Stomach (tissue), 8 donors: ENCODE measurements at regions not wholly inside any gene's neighbourhood (a gene's known extent, or its start where the extent isn't known, plus 50 kb on each side); places are given as distances from the start of the nearest gene placed in this dataset.
"Not testable (repeated sequence)": the region's sequence is repeated elsewhere in the genome, so short reads cannot be mapped to it uniquely, and the experiment has no call there.

Experiments
- DNase-seq, 2 donors: peaks; one replicate each; pipeline versions ENCODE4 v3.0.0 to v3.0.0-alpha.2; 2013 to 2019
- H3K27ac ChIP-seq, 5 donors: fragments of 200-600 bp in 4 of 5; sonication (generic) in 4 of 5; one replicate each; pipeline ENCODE4 v1.5.1; 2013 to 2019; ENCODE audit warnings: mild to moderate bottlenecking in 1 of 5, moderate library complexity in 1 of 5
- H3K27me3 ChIP-seq, 3 donors: fragments of 200-600 bp; sonication (generic); one replicate each; pipeline ENCODE4 v1.5.1; 2017 to 2019; ENCODE audit warnings: mixed run types in 1 of 3
- H3K36me3 ChIP-seq, 4 donors: fragments of 200-600 bp; sonication (generic); 1 replicate in 3 of 4; 2 replicates in 1 of 4; pipeline ENCODE4 v1.5.1; 2016 to 2019
- H3K4me1 ChIP-seq, 4 donors: fragments of 200-600 bp; sonication (generic); one replicate each; pipeline ENCODE4 v1.5.1; 2016 to 2019
- H3K4me3 ChIP-seq, 4 donors: fragments of 200-600 bp; sonication (generic) in 3 of 4; one replicate each; pipeline ENCODE4 v1.5.1; 2016 to 2019; ENCODE audit warnings: mild to moderate bottlenecking in 1 of 4
- H3K9me3 ChIP-seq, 4 donors: fragments of 200-600 bp; sonication (generic); one replicate each; pipeline ENCODE4 v1.5.1; 2016 to 2019
- EP300 ChIP-seq: sonication (generic); formaldehyde crosslinking; IDR thresholded peaks from one replicate; pipeline ENCODE4 v1.6.1; 2017; ENCODE audit warnings: antibody characterized with exemption
- POLR2A ChIP-seq, 4 donors: fragments of 450-650 bp; IDR thresholded peaks; one replicate each; pipeline ENCODE4 v1.6.1; 2016; ENCODE audit warnings: antibody characterized with exemption in 4 of 4, control low read depth in 2 of 4, mild to moderate bottlenecking in 1 of 4, moderate library complexity in 1 of 4
- POLR2AphosphoS5 ChIP-seq, 3 donors: sonication (generic); formaldehyde crosslinking; IDR thresholded peaks; one replicate each; pipeline ENCODE4 v1.6.1; 2016; ENCODE audit warnings: antibody characterized with exemption in 3 of 3
- WGBS, 5 donors: extraction: QIAGEN DNeasy Blood & Tissue Kit in 3 of 5; methylation state at CpG; one replicate each; pipeline versions ENCODE4 v1.1.5 to v1.1.7; 2013 to 2018; 5-methylcytosine and 5-hydroxymethylcytosine counted together
- intact Hi-C: fragments of 100-400 bp; cut with DNase I; formaldehyde crosslinking; loops from one replicate; pipeline ENCODE4 v1.15.1; 2023; ENCODE audit warnings: low total_unique reads
- TF ChIP-seq, protein P1 (sequence below), 7 experiments: fragments of 450-650 bp in 4 of 7; fragments of 200-600 bp in 3 of 7; sonication (generic) in 3 of 7; IDR thresholded peaks; one replicate each; pipeline ENCODE4 v1.5.1; 2016 to 2019; ENCODE audit warnings: antibody characterized with exemption in 7 of 7, control low read depth in 2 of 7, mild to moderate bottlenecking in 1 of 7
- donor health status: healthy with polysubstance abuse.
- donor health status: Bipolar disorder and iron deficiency.
- donor health status: healthy.

DNA sequence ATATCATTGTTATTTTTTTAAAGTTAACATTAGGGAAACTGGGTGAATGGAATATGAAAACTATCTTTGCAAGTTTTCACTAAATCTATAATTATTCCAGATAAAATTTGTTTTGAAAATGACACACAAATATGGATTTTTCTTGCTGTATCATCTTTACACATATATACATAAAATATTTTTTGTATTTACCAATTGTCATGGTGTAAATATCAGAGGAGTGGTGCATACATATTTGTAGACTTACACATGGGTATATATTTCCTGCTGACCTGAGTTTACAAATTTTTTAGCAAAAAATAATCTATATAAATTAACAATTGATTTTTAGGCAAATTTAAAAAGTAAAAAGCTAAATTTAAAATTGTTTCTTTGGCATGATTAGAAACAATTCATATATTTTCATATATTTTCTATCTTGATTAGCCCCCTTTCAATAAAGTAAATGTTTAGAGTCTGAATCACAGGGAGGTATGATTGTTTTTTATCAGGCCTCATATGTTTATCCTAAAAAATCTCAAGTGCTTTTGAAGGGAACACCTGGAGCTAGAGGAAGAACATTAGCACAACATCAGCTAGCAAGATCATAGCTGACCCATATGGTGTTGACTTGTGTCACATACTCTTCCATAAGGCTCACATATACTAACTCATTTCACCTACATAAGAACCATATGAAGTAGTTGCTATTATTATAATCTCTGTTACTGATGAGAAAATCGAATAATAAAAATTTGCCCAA is 671.8 kb upstream of the GJE1 start:
- Histone ChIP-seq H3K36me3 (no peaks in the 10 kb centered on the region), H3K4me3 (no peak overlapping the region), H3K27me3 (no peaks in the 10 kb centered on the region), H3K4me1 (no peaks in the 10 kb centered on the region), H3K27ac (no peak overlapping the region), H3K9me3 (no peaks in the 10 kb centered on the region)
- intact Hi-C loops = no loop called here
- WGBS, 5 donors = 90 to 100% (median 94%) methylated on average over 1 of the region's 1 CpG
- no peak for TF ChIP-seq POLR2A (IDR thresholded peaks at IDR 0.05)
- TF ChIP-seq EP300 = no peak
- no peak for TF ChIP-seq POLR2AphosphoS5 (IDR thresholded peaks at IDR 0.05)
- TF ChIP-seq, protein P1, sequence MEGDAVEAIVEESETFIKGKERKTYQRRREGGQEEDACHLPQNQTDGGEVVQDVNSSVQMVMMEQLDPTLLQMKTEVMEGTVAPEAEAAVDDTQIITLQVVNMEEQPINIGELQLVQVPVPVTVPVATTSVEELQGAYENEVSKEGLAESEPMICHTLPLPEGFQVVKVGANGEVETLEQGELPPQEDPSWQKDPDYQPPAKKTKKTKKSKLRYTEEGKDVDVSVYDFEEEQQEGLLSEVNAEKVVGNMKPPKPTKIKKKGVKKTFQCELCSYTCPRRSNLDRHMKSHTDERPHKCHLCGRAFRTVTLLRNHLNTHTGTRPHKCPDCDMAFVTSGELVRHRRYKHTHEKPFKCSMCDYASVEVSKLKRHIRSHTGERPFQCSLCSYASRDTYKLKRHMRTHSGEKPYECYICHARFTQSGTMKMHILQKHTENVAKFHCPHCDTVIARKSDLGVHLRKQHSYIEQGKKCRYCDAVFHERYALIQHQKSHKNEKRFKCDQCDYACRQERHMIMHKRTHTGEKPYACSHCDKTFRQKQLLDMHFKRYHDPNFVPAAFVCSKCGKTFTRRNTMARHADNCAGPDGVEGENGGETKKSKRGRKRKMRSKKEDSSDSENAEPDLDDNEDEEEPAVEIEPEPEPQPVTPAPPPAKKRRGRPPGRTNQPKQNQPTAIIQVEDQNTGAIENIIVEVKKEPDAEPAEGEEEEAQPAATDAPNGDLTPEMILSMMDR (IDR thresholded peaks at IDR 0.05) = no peak
- DNase-seq = no peak

DNA sequence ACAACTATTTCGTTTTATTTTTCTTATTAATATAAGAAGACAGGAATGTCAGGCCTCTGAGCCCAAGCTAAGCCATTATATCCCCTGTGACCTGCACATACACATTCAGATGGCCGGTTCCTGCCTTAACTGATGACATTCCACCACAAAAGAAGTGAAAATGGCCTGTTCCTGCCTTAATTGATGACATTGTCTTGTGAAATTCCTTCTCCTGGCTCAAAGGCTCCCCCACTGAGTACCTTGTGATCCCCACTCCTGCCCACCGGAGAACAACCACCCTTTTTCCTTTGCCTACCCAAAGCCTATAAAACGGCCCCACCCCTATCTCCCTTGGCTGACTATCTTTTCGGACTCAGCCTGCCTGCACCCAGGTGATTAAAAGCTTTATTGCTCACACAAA is 672.5 kb upstream of the GJE1 start:
- H3K4me1 ChIP-seq, H3K27ac ChIP-seq, DNase-seq, H3K9me3 ChIP-seq, intact Hi-C loops, H3K4me3 ChIP-seq, H3K27me3 ChIP-seq, H3K36me3 ChIP-seq: not testable (repeated sequence)
- 73 to 85% (median 78%) methylated on average over 5 of the region's 5 CpGs for WGBS, 5 donors

DNA sequence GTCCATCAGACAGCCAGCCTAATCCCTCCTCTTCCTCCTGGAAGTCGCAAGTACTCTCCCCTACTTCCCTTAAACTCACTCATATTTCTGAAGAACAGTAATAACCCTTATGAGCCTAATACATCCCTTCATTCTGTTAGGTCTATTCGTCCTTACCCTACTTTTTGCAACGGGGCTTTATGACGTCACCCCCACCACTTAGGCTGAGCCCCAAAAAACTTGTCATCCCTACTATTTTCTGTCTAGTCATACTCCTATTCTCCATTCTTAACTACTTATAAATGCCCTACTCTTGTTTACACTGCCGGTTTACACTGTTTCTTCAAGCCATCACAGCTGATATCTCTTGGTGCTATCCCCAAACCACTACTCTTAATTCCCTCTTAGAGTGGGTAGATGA is 674.7 kb upstream of the GJE1 start:
- H3K4me3 ChIP-seq, intact Hi-C loops, DNase-seq, H3K4me1 ChIP-seq, H3K9me3 ChIP-seq, H3K27me3 ChIP-seq, H3K27ac ChIP-seq, H3K36me3 ChIP-seq: not testable (repeated sequence)
- WGBS, 5 donors = 90 to 96% (median 93%) methylated on average over 4 to 5 of the region's 5 CpGs

DNA sequence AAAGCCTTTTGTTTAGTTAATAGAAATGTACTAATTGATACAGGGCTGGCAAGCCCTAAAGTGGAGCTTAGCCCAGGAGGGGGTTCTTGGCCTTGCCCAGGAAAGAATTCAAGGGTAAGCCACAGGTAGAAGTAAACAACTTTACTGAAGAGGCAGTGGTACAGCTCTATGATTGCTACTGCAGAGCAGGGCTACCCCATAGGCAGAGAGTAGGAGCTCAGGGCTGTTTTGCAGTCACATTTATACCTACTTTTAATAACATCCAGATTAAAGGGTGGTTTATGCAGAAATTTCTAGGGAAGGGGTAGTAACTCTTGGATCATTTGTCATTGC is 680.4 kb upstream of the GJE1 start:
- no peak overlapping the region for H3K27ac ChIP-seq
- DNase-seq = no peak
- no peak overlapping the region for H3K4me3 ChIP-seq
- no peaks in the 10 kb centered on the region for H3K9me3 ChIP-seq
- no peaks in the 10 kb centered on the region for H3K36me3 ChIP-seq
- intact Hi-C loops = no loop called here
- TF ChIP-seq EP300 = no peak
- H3K4me1 ChIP-seq = no peaks in the 10 kb centered on the region
- H3K27me3 ChIP-seq = no peaks in the 10 kb centered on the region

DNA sequence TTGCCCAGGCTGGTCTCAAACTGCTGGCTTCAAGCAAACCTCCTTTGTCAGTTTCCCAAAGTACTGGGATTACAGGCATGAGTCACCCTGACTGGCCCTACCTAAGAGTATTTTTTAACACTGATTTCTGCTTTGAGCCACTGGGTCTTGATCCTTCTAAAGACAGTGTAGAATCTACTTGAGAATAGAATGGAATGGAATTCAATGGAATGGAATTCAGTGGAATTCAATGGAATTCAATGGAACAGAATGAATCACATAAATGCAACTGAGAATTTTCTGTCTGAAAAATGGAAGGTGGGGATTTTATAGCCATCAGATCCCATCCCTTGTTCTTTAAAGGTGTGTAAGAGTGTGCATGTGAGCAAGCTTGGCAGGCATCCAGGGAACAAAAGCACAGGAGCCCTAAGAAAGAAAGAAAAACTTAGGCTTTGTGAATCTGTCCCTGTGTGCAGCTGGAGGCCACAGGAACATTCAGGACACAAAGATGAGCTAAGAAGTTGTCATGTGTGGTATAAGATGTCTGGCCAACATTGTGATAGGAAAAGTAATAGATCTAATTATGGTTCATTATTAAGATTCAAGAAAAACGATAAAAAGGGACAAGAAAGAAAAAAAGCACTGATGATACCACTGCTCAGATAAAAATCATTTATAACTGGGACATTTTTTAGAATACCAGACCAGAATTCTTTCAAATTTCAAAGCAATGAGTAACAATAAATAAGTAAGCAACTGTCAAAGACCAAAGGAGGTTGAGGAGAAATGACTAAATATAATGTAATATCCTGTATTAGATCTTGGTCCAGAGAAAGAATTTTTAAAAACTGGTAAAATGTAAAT is 681.0 kb upstream of the GJE1 start:
- H3K36me3 ChIP-seq = no peaks in the 10 kb centered on the region
- no peak for DNase-seq
- no peaks in the 10 kb centered on the region for H3K9me3 ChIP-seq
- 63 to 81% (median 69%) methylated on average over 1 of the region's 1 CpG for WGBS, 5 donors
- H3K4me3 ChIP-seq = no peak overlapping the region
- TF ChIP-seq POLR2A (IDR thresholded peaks at IDR 0.05) (no peak), EP300 (no peak), POLR2AphosphoS5 (IDR thresholded peaks at IDR 0.05) (no peak)
- TF ChIP-seq, protein P1 (IDR thresholded peaks at IDR 0.05) = no peak
- intact Hi-C loops = no loop called here
- no peaks in the 10 kb centered on the region for H3K27me3 ChIP-seq
- H3K27ac ChIP-seq = no peak overlapping the region
- no peaks in the 10 kb centered on the region for H3K4me1 ChIP-seq

DNA sequence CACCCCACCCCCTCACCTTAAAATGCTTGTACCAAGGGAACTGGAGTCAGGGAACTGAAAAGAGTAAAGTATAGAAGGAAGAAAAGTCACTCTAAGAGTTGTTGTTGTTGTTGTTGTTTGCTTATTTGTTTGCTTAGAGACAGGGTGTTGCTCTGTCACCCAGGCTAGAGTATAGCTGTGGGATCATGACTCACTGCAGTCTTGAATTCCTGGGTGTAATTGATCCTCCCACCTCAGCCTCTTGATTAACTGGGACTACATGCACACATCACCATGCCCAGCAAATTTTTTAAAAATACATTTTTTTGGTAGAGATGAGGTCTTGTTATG is 681.6 kb upstream of the GJE1 start:
- no peak overlapping the region for H3K27ac ChIP-seq
- H3K36me3 ChIP-seq = no peaks in the 10 kb centered on the region
- H3K9me3 ChIP-seq = no peaks in the 10 kb centered on the region
- no peak for DNase-seq
- no peaks in the 10 kb centered on the region for H3K4me1 ChIP-seq
- H3K27me3 ChIP-seq = no peaks in the 10 kb centered on the region
- intact Hi-C loops = no loop called here
- H3K4me3 ChIP-seq = no peak overlapping the region
- TF ChIP-seq, protein P1 (IDR thresholded peaks at IDR 0.05) = no peak
- TF ChIP-seq EP300 (no peak), POLR2A (IDR thresholded peaks at IDR 0.05) (no peak), POLR2AphosphoS5 (IDR thresholded peaks at IDR 0.05) (no peak)
